Tibial nerve (tissue), 4 donors: ENCODE measurements at regions not wholly inside any gene's neighbourhood (a gene's known extent, or its start where the extent isn't known, plus 50 kb on each side); places are given as distances from the start of the nearest gene placed in this dataset.
"Not testable (repeated sequence)": the region's sequence is repeated elsewhere in the genome, so short reads cannot be mapped to it uniquely, and the experiment has no call there.

Experiments
- DNase-seq, 2 donors: peaks; one replicate each; pipeline ENCODE4 v3.0.0-alpha.2; 2019; ENCODE audit warnings: low spot score in 2 of 2
- H3K27ac ChIP-seq, 4 donors: fragments of 200-600 bp; sonication (generic) in 3 of 4; one replicate each; pipeline ENCODE4 v1.5.1; 2017 to 2019; ENCODE audit warnings: mild to moderate bottlenecking in 1 of 4
- H3K27me3 ChIP-seq, 2 donors: fragments of 200-600 bp; sonication (generic) in 1 of 2; one replicate each; pipeline versions ENCODE4 v1.5.1 to v1.6.0; 2017 to 2019
- H3K36me3 ChIP-seq, 3 donors: fragments of 200-600 bp; sonication (generic); one replicate each; pipeline ENCODE4 v1.5.1; 2018 to 2019
- H3K4me1 ChIP-seq, 4 donors: fragments of 200-600 bp; sonication (generic) in 3 of 4; one replicate each; pipeline ENCODE4 v1.5.1; 2017 to 2019
- H3K4me3 ChIP-seq, 4 donors: fragments of 200-600 bp; sonication (generic) in 3 of 4; one replicate each; pipeline ENCODE4 v1.5.1; 2017 to 2019; ENCODE audit warnings: mild to moderate bottlenecking in 1 of 4, moderate library complexity in 1 of 4
- H3K9me3 ChIP-seq, 4 donors: fragments of 200-600 bp; sonication (generic) in 3 of 4; one replicate each; pipeline ENCODE4 v1.5.1; 2017 to 2019
- EP300 ChIP-seq, 2 donors: sonication (generic); formaldehyde crosslinking; IDR thresholded peaks; one replicate each; pipeline ENCODE4 v1.6.1; 2017; ENCODE audit warnings: antibody characterized with exemption in 2 of 2, mild to moderate bottlenecking in 1 of 2
- POLR2A ChIP-seq, 2 donors: fragments of 450-650 bp; IDR thresholded peaks; one replicate each; pipeline ENCODE4 v1.6.1; 2017; ENCODE audit warnings: antibody characterized with exemption in 2 of 2, mild to moderate bottlenecking in 2 of 2, moderate library complexity in 2 of 2
- WGBS, 2 donors: methylation state at CpG; one replicate each; pipeline ENCODE4 v1.1.5; 2018; 5-methylcytosine and 5-hydroxymethylcytosine counted together
- TF ChIP-seq, protein P1 (sequence below), 5 experiments: fragments of 200-600 bp in 3 of 5; fragments of 450-650 bp in 2 of 5; sonication (generic) in 3 of 5; IDR thresholded peaks; one replicate each; pipeline ENCODE4 v1.5.1; 2016 to 2019; ENCODE audit warnings: antibody characterized with exemption in 5 of 5, mild to moderate bottlenecking in 3 of 5, moderate library complexity in 2 of 5

DNA sequence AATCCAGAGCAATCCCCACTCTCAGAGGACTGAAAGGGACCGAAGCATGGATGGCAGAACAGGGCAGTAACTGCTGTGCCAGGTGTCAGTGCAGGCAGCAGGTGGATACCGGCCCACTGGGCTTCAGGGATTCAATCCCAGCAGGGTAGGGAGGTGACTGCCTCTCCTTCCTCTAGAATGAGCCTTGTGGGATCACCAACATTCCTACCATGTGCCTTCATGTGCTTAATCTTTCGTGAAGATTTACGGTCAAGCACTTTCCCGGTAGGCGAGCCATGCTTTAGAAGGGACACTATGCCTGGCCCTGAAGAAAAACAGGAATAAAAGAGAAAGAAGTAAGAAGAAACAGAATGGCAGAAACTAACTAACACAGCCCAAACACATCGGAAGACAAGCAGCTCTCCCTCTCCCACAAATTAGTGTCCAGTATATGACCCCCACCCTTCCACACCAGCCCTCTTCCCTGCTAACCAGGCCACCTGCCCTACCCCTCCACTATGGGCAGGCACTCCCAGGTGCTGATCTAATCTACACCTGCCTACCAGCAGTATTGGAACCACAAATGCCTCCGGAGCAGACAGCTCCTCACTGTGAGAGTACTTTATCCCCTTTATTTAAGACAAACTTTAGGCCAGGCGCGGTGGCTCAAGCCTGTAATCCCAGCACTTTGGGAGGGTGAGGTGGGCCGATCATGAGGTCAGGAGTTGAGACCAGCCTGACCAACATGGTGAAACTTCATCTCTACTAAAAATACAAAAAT lies 162.5 kb downstream of the NUFIP1 start:
- Histone ChIP-seq H3K27ac (no peak overlapping the region), H3K4me1 (no peaks in the 10 kb centered on the region), H3K36me3 (no peaks in the 10 kb centered on the region), H3K27me3 (no peaks in the 10 kb centered on the region), H3K4me3 (no peak overlapping the region), H3K9me3 (no peaks in the 10 kb centered on the region)
- TF ChIP-seq EP300 (IDR thresholded peaks at IDR 0.05) (no peak), POLR2A (IDR thresholded peaks at IDR 0.05) (no peak)
- WGBS, 2 donors = 85 to 86% methylated on average over 11 of the region's 11 CpGs
- DNase-seq = no peak

DNA sequence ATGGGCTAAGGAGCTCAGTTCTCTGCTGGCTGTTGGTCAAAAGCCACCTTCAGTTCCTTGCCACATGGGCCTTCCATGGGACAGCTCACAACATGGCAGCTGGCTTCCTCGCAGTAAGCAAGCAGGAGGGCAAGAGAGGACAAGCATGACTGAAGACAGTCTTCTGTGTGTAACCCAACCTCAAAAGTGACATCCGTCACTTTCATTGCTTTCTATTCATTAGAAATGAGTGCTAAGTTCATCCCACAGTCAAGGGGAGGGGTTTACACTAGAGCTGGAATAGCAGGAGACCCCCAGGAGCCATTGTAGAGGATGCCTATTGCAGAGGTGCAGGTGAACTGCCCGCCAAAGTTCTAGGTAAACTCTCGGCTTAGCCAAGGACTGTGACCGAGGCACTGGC lies 163.3 kb downstream of the NUFIP1 start:
- H3K4me3 ChIP-seq = no peak overlapping the region
- H3K36me3 ChIP-seq = no peaks in the 10 kb centered on the region
- no peak for TF ChIP-seq EP300 (IDR thresholded peaks at IDR 0.05)
- no peak for TF ChIP-seq POLR2A (IDR thresholded peaks at IDR 0.05)
- 68 to 91% methylated on average over 5 of the region's 5 CpGs for whole genome bisulfite sequencing, 2 donors
- H3K9me3 ChIP-seq = no peaks in the 10 kb centered on the region
- H3K4me1 ChIP-seq = no peaks in the 10 kb centered on the region
- no peak overlapping the region for H3K27ac ChIP-seq
- H3K27me3 ChIP-seq = no peaks in the 10 kb centered on the region
- DNase-seq = no peak

DNA sequence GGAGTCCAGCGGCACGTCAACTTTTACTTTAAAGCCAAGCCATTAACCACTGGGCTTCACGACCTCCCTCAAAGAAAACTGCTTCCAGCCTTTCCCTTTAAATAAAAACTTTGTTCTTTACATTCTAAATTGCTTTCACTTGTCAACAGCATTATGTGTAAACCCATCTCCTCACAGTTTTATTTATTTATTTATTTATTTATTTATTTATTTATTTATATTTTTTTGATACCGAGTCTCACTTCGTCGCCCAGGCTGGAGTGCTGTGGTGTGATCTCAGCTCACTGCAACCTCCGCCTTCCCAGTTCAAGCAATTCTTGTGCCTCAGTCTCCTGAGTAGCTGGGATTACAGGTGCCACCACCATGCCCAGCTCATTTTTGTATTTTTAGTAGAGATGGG lies 165.7 kb downstream of the NUFIP1 start:
- H3K4me1 ChIP-seq = not testable (repeated sequence)
- 93 to 95% methylated on average over 7 of the region's 7 CpGs for WGBS, 2 donors

DNA sequence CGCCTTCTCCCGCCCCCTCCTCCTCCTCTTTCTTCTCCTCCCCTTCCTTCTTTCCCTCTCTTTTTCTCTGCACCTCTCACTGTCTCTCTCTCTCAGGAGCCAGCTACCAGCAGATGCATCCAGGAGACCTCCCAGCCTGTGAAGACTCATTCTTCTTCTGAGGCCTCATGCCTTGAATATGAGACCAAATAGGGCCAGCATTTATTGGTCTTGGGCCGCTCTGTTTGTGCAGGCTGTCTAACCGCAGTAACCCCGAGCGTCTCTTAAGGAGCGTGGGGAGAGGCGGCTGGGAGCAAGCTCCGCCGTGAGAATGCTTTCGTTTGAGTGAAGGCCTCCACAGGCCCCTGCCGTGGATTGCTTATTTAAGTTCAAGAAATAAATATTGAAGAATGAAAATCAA lies 167.0 kb downstream of the NUFIP1 start:
- H3K27ac ChIP-seq = no peak overlapping the region
- DNase-seq = no peak
- no peaks in the 10 kb centered on the region for H3K27me3 ChIP-seq
- no peaks in the 10 kb centered on the region for H3K36me3 ChIP-seq
- WGBS, 2 donors = 74 to 79% methylated on average over 12 of the region's 12 CpGs
- no peaks in the 10 kb centered on the region for H3K4me1 ChIP-seq
- TF ChIP-seq POLR2A (IDR thresholded peaks at IDR 0.05) = no peak
- TF ChIP-seq EP300 (IDR thresholded peaks at IDR 0.05) = no peak
- TF ChIP-seq, protein P1, sequence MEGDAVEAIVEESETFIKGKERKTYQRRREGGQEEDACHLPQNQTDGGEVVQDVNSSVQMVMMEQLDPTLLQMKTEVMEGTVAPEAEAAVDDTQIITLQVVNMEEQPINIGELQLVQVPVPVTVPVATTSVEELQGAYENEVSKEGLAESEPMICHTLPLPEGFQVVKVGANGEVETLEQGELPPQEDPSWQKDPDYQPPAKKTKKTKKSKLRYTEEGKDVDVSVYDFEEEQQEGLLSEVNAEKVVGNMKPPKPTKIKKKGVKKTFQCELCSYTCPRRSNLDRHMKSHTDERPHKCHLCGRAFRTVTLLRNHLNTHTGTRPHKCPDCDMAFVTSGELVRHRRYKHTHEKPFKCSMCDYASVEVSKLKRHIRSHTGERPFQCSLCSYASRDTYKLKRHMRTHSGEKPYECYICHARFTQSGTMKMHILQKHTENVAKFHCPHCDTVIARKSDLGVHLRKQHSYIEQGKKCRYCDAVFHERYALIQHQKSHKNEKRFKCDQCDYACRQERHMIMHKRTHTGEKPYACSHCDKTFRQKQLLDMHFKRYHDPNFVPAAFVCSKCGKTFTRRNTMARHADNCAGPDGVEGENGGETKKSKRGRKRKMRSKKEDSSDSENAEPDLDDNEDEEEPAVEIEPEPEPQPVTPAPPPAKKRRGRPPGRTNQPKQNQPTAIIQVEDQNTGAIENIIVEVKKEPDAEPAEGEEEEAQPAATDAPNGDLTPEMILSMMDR (IDR thresholded peaks at IDR 0.05) = no peak
- H3K9me3 ChIP-seq = no peaks in the 10 kb centered on the region
- H3K4me3 ChIP-seq = no peak overlapping the region

More for the DNA sequence above, 165.7 kb downstream of the NUFIP1 start:
- H3K27me3 ChIP-seq, H3K4me3 ChIP-seq, H3K27ac ChIP-seq, H3K9me3 ChIP-seq, DNase-seq, H3K36me3 ChIP-seq: not testable (repeated sequence)

DNA sequence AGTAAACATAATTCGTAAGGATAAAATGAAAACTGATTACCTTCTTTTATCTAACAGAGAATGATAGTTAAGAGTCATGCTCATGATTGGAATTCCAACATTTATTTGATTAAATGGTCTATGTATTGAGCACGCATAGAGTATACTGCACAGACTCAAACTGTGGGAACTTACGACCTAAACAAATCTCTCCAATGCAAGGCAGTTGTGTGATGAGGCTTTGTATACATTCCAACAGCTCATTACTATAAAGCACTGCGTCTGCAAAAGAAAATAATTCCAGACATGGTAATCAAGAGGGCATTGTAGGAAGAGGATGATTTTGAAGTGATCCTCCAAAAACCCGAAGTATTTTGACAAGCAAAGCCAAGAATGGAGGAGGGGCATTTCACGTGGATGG lies 169.5 kb downstream of the NUFIP1 start:
- 63 to 67% methylated on average over 6 of the region's 6 CpGs for WGBS, 2 donors

DNA sequence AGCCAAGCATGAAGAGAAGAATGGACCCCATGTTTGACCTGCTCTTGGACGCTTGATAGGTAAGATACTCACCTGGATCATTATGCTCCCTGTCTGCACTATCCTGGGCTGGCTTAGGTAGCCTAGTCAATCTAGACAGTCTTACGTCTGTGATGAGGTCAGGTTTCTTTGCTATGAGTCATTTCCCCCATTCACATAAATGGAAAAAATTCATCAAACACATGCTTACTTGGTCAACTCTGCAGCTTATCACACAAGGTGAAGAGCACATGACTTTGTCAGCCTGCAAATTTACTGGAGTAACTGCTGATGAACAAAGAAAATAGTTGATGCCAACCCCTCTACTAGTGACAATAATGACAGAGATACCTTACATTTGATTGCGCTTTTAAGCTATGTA lies 170.0 kb downstream of the NUFIP1 start:
- no peak for DNase-seq
- Histone ChIP-seq H3K4me1 (peaks cover 0 to 4% (median 0%) of the 10 kb centered on the region in 4 donors), H3K36me3 (no peaks in the 10 kb centered on the region), H3K27ac (no peak overlapping the region), H3K4me3 (no peak overlapping the region), H3K27me3 (no peaks in the 10 kb centered on the region), H3K9me3 (no peaks in the 10 kb centered on the region)
- TF ChIP-seq, protein P1 (IDR thresholded peaks at IDR 0.05) = no peak
- TF ChIP-seq POLR2A (IDR thresholded peaks at IDR 0.05) (no peak), EP300 (IDR thresholded peaks at IDR 0.05) (no peak)
- 80 to 91% methylated on average over 3 of the region's 3 CpGs for WGBS, 2 donors

More for the DNA sequence above, 169.5 kb downstream of the NUFIP1 start:
- Histone ChIP-seq H3K27ac (no peak overlapping the region), H3K27me3 (no peaks in the 10 kb centered on the region), H3K9me3 (no peaks in the 10 kb centered on the region), H3K4me3 (no peak overlapping the region), H3K36me3 (no peaks in the 10 kb centered on the region), H3K4me1 (peaks cover 0 to 4% (median 0%) of the 10 kb centered on the region in 4 donors)
- DNase-seq = no peak
- TF ChIP-seq, protein P1 (IDR thresholded peaks at IDR 0.05) = no peak
- TF ChIP-seq POLR2A (IDR thresholded peaks at IDR 0.05) (no peak), EP300 (IDR thresholded peaks at IDR 0.05) (no peak)
